ENCODE measurements at regions not wholly inside any gene's neighbourhood (a gene's known extent, or its start where the extent isn't known, plus 50 kb on each side); places are given as distances from the start of the nearest gene placed in this dataset.
"Not testable (repeated sequence)": the region's sequence is repeated elsewhere in the genome, so short reads cannot be mapped to it uniquely, and the experiment has no call there.

DNA sequence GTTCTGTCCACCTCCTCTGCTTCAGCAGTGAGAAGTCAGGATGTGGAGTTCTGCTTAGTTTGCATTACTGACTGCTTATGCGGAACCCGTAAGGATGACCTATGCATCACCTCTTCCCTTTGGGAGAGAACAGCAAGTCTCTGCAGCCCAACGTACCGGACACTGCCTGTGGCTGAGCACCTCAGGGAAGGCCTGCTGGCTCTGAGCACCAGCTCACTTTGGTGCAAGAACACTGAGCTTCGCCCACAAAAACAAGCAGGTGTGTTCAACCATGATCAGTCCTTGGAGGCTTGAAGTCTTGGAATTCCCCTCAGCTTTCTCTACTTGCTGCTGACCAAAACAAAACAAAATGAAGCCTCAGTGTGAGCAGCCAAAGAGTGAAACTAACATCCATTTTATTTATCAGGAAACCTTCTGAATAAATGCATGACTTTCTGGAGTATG, 52.7 kb upstream of the NCK2 start:
- no peak for DNase-seq (ENCODE audit: low read depth)

DNA sequence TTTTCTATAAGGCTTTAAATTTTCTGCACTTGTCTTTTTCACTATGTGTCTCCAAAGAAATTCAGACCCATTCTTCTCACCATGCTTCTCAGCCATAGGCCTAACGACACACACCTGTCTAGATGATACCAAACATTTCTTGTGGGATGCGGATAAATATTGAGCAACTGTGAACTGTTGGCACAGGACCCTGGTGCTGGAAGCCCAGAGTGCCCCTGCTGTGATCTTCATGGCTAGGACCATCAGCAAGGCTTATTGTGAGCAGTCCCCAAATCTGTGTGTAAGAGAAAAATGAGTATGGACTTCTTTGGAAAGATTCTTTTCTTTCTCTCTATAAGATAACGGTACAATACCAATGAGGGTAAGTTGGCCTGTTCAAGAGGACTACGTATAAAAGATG, 54.1 kb upstream of the NCK2 start:
- no peak for DNase-seq (ENCODE audit: low read depth)

DNA sequence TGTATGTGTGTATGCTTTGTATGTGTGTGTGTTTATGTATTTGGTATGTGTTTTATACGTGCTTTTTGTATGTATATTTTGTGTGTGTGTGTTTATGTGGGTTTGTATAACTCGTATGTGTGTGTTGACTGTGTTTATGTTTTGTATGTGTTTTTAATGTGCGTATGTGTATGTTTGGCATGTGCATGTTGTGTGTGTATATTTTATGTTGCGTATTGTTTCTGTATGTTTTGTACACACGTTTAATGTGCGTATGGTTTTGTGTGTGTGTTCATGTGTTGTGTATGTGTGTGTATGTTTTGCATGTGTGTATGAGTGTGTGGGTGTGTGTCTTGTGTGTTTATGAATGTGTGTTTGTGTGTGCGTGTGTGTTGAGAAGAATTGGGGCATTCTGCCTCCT, 55.2 kb upstream of the NCK2 start:
- DNase-seq (ENCODE audit: low read depth), result no peak

DNA sequence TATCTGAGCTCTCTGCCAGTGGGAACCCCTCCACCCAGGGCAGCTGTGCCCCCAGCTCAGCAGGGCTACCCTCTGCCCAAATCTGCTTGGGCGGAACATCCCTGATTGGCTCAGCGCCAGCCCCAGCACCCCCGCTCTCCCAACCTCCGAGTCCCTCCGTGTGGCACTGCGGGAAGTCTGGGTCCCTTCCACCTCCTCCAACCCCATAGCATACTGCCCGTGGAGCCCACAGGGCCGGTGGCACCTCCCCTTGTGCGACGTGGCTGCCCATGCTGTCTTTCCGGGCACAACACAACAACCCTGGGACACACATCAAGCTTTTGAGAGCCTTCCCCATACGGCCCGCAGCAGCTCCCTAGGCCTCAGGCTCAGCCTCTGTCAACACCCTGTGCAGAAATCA, 55.8 kb upstream of the NCK2 start:
- DNase-seq (ENCODE audit: low read depth), result no peak

DNA sequence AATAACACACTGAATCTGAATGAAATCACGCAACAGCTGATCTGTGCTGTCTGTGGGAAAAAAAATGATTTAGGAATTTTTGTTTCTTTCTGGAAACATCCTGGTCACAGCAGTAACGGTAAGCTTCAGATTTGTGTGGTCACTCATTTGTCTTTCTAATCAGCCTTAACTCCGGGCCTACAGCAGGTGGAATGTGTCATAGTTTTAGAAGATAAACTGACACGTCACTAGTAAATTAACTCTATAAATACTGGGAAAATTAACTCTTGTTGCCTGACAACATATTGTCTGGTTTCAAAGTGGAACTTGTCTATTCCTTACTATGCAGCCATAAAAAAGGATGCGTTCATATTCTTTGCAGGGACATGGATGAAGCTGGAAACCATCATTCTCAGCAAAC, 58.1 kb upstream of the NCK2 start:
- DNase-seq (ENCODE audit: low read depth), result no peak

DNA sequence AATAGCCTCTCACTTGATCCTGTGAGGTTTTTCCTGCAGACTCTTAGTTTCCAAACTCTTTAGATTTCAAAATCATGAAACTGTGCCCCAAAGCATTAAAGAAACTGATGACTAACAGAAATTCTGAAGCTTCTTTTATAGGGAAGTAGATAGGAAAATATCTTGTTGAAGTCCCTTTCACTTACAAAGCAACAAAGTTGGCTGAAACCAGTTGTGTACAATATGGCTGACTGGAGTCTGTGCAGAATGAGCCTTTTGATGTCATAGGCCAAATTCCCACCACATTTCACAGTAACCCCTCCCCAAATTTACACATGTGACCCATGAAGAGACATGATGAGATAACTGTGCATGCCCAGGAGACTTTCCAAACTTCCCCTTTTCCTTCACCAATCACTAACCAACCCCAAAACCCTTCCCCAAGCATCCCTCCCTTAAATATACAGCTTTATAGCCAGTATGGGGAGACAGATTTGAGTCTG, 61.7 kb upstream of the NCK2 start:
- DNase-seq (ENCODE audit: low read depth), result no peak

DNA sequence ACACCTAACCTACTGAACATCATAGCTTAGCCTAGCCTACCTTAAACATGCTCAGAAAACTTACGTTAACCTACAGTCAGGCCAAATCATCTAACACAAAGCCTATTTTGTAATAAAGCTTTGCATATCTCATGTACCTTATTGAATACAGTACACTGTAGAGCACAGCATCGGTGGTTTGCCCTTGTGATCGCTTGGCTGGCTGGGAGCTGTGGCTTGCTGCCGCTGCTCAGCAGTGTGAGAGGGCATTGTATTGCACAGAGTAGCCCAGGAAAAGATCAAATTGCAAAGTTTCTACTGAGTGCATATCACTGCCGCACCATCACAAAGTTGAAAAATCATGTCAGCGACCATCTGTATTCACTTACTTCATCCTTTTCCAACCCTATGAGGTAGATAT, 62.3 kb upstream of the NCK2 start:
- no peak for DNase-seq (ENCODE audit: low read depth)

DNA sequence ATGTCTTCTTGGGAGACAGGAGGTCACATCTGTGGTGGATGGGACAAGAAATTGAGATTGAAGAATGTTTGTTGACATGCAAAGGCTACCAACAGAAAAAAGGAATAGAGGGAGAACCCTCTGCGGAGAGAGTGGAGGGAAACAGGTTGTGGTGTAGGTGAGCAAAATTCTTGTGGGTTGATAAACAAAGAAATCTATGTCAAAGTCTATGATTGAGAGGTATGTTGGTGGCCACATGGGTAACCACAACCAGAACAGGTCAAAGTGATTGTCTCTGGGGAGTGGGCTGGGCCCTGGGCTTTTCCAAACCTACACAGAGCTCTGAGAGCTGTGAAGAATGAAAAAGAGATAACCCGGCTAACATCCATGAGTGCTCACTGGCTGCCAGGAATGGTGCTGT, 62.8 kb upstream of the NCK2 start:
- no peak for DNase-seq (ENCODE audit: low read depth)

DNA sequence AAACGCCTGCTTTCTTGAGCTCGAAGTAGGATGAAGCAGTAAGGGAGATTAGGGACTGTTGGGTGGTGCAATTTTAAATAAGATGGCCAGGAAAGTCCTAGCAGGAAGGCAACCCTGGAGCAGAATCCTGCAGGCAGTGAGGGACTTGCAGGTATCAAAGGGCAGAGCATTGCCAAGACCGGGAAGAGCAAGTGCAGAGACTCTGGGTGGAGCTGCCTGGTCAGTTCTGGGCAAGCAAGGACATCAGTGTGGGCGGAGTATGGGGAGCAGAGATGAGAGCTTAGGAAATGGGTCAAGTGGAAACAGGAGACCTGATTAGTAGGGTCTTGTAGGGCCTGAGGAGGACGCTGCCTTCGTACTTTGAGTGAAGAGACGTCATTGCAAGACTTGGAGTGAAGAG, 64.4 kb upstream of the NCK2 start:
- no peak for DNase-seq (ENCODE audit: low read depth)

DNA sequence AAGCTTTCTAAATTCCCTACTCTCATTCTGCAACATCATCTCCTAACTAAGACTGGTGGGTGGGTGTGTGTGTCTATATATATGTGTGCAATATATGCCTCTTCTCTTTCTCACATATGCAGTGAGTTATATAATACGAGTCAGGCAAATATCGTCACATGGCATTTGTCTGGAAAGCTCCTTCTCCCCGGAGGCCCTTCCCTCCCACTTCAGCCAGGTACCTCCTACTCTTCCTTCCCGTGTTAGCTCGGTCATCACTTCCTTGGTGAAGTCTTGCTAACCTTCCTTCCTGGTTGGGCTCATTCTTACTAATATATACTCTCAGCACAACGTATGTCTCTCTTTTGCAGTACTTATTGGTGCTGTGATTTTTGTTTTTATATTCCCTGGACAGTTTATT, 66.4 kb upstream of the NCK2 start:
- DNase-seq (ENCODE audit: low read depth), result no peak

DNA sequence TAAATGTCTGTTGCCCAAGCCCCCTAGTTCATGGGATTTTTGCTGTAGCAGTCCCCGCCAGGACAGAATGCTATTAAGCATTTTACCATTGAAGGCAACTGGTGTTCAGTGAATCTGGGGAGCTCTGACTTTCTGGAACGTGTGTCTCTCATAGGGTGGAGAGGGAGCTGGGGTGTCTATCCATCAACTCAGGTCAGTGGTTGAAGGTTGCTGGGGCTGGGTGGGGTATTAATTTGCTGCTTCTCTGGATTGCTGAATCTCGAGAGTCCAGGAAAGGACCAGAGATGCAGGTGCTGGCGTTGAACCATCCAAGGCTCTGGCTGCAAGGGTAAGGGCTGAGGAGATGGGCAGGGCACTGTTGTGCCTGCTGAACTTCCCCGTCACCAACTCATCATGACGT, 66.8 kb upstream of the NCK2 start:
- no peak for DNase-seq (ENCODE audit: low read depth)

DNA sequence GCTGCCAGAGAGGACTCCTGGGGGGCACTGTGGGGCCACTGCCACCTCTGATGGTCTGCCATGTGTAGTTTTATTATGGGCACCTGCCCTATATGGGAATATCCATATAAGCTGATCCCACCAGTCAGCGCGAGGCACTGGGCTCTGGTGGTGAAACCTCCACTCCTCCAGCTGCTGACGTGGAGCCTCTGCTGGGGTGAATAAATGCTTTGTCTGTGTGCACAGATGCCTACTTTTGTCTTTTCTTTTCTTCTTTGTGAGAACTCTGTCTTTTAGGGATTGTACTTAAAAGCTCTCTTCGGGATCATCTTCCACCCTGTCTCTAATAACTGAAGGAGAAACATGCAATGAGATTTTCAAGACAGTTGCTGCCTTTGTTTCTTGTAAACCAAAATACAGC, 68.9 kb upstream of the NCK2 start:
- no peak for DNase-seq (ENCODE audit: low read depth)

DNA sequence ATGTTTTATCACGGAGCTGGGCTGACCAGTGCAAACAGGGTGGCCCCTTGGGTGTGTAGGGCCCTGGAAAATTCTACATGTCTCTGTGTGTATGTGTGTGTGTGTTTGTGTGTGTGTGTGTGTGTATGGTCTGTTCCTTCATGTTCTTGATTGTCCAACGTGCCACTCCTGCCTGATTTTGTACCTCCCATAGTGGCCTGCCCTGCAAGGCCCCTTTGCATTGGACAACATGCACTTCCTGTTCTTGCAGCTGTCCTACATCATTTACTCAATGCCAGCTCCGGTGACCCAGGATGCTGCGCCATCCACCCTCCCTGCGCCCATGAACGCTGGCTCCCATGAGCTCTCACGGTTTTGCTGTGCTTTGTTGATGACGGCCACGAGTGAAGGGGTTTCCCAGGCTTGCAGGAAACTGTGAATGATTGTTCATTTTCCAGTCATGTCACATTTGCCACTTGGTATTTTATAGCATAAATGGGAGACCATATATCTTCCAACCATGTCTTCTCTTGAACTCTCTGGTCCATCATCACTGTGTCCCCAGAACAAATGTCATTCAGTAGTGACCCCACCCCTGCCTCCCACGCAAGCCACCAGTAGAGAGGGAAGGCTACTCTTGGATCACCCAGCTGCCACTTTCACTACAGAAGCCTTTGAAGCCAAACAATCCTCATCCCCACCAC, 69.7 kb upstream of the NCK2 start:
- no peak for DNase-seq (ENCODE audit: low read depth)

DNA sequence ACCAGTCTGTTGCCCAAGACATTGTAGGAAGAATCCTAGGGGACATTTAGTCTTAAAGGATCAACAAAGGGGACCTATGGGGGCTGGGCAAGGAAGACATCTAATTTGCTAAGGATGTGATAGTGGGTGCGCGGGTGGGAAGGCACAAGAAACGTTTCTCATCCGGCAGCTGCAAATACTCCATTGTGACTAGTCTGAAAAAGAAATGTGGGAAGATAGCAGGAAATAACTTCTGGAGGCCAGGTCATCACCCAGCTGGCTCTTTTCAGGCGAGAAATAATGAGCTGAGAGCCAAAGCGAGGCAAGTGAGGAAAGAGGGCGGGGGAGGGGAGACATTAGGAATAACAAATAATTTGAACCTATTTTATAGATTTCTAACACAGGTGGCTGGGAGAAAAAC, 70.3 kb upstream of the NCK2 start:
- no peak for DNase-seq (ENCODE audit: low read depth)

DNA sequence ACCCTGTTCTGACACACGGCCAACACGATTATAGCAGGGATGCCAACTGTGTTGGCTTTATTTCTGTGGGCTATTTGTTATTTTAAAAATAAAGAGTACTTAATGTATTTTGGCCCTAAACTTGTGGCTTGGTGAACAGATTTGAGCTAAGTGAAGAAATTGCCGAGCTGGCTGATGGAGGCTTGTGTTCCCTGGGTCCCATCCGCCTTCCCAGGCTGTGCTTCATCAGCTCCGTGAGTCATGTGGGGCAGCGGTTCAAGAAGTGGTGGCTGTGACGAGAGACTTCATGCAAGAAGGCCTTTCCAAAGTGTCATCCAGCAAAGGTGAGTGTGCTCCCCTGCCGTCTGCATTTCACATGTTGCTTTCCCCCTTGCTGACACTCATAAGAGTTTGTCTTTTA, 73.6 kb upstream of the NCK2 start:
- DNase-seq (ENCODE audit: low read depth), result no peak

DNA sequence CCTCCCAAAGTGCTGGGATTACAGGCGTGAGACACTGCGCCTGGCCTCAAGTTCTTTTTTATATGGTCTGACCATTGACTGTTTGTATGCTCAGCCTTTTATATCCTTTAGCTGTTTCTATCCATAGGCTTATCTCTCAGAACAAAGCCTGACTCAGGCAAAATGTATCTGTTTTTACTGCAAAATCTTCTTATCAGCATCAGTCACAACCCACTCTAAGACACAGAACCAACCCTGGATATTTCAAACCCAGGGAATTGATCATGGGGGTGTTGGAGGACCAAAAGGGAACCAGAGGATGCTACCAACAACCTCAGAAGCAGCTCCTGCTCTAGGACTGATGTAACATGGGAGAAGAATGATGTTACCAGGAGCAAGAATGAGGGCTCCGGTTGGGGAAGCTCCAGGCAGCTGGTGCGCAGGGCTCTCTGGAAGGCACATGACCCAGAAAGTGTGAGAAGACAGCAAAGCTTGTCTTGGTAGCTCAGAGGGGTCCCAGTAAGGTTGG, 75.3 kb upstream of the NCK2 start:
- DNase-seq (ENCODE audit: low read depth), result no peak

DNA sequence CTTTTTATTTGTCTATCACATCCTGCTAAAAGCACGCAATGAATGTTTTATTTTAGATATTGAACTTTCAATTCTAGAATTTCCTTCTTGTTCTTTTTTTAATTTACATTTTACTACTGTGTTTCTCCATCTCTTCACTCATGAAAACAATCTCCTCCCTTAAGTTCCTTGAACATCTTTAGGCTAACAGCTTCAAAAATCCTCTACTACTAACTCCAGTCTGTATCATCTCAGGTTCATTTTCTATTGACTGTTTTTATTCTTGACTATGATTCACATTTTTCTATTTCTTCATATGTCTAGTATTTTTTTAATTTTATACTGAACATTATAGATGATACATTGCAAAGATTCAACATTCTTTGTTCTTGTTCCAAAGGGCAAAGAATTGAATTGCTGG, 79.2 kb upstream of the NCK2 start:
- DNase-seq (ENCODE audit: low read depth), result no peak

DNA sequence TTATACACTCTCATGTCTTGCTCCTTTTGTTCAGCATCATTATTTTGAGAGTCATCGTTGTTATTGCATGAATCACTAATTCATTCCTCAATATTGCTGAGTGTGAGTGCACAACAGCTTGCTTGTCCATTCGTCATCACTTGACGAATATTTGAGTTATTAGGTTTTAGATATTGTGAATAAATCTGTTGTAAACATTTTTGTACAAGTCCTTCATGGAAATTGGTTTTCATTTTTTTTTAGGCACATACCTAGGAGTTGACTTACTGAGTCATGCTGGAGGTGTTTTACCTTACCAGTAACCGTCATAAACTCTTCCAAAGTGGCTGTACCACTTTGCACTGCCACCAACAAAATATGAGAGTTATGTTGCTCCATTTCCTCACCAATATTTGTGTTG, 84.2 kb upstream of the NCK2 start:
- DNase-seq (ENCODE audit: low read depth), result no peak

DNA sequence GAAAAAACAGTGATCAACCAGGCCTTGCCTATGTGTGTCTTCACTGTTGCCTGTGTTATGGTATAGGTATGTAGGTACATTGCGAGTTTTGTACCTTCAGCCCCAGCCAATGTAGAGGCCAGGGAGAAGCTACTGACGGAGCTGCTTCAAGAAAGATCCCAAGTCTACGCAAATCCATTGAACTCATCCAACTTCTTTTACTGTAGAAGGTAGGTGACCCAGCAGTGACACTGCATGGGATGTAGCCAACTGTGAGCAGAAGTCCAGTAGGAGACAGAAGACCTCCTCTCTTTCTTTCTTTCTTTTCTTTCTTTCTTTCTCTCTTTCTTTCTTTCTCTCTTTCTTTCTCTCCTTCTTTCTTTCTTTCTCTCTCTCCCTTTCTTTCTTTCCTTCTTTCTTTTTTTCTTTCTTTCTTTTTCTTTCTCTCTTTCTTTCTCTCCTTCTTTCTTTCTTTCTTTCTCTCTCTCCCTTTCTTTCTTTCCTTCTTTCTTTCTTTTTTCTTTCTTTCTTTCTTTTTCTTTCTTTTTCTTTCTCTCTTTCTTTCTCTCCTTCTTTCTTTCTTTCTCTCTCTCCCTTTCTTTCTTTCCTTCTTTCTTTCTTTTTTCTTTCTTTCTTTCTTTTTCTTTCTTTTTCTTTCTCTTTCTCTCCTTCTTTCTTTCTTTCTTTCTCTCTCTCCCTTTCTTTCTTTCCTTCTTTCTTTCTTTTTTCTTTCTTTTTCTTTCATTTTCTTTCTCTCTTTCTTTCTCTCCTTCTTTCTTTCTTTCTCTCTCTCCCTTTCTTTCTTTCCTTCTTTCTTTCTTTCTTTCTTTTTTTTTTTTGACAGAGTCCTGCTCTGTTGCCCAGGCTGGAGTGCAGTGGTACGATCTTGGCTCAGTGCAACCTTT, 88.7 kb upstream of the NCK2 start:
- not testable (repeated sequence) for DNase-seq (ENCODE audit: low read depth)

DNA sequence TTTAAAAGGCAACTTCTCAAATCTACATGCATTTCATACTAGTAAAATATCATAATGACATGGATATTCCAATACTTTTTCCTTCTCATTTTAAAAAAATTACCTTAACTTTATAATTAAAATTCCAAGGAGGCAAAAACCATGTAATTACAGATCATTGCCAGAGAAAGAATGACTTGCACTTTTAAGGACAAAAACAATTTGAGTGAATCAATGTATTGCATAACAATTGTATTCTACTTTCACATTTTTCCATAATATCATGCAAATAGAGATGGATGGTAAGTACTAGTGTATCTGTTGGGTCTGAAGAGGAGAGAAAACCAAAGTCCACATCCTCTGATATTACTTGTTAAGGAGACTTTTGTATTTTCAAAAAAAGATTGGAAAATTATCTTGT, 89.5 kb upstream of the NCK2 start:
- no peak for DNase-seq (ENCODE audit: low read depth)

DNA sequence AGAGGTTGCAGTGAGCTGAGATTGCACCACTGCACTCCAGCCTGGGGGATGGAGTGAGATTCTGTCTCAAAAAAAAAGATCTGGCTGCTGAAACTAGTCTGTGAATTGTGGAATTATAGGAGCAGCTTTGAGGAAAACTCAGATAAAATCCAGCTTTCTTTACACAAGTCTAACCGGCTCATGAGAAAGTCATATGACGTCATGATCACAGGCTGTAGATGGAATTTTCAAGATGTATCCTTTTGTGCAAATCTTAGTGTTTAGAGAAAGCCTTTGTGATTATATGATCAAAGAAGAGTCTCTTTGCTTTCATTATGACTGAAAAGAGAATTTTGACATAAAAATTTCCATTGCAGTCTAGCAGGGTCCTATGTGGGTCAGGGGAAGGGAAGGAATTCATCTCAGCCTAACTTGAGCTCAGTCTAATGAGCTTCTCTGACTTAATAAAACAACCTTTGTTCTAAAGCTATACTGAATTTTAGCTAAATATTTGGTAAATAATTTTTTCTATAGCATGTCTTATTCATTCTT, 90.2 kb upstream of the NCK2 start:
- no peak for DNase-seq (ENCODE audit: low read depth)

DNA sequence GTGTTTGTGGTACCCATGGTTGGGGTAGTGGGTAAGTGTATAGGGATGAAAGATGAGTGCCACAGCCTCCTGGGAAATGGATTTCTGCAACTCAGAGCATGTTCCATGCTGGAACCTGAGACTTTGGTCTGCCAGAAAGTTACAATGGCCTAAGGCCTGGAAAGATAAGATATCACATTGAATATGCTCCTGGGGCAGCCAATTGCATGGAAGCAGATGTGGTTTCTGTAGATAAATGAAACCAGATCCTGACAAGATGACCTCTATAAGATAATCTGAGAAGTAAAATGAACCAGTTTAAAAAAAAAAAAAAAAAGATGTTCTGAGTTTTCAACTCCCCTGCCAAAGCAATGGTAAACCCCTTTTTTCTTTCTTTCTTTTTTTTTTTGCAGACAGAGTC, 91.4 kb upstream of the NCK2 start:
- no peak for DNase-seq (ENCODE audit: low read depth)

All from activated gamma-delta T cell treated with anti-CD3 and anti-CD28 coated beads, Interleukin-2, amount 50 U/mL, for 16 hours (primary cell).